Lower lobe of right lung (tissue), 2 donors: ENCODE measurements at regions not wholly inside any gene's neighbourhood (a gene's known extent, or its start where the extent isn't known, plus 50 kb on each side); places are given as distances from the start of the nearest gene placed in this dataset.
"Not testable (repeated sequence)": the region's sequence is repeated elsewhere in the genome, so short reads cannot be mapped to it uniquely, and the experiment has no call there.

Experiments used
- ATAC-seq, 2 donors: fragments of 200-7000 bp; cut with Tn5 transposase; one replicate each; pipeline ENCODE4 v1.9.1; 2020 to 2022; ENCODE audit warnings: mild to moderate bottlenecking in 2 of 2, moderate library complexity in 2 of 2
- DNase-seq: peaks from one replicate; pipeline ENCODE4 v3.0.0-alpha.2; 2020
- H3K27ac ChIP-seq: fragments of 200-600 bp; one replicate; pipeline ENCODE4 v1.8.0; 2022
- H3K27me3 ChIP-seq: fragments of 200-600 bp; one replicate; pipeline ENCODE4 v1.8.0; 2022; ENCODE audit warnings: low read depth
- H3K36me3 ChIP-seq: fragments of 200-600 bp; one replicate; pipeline ENCODE4 v1.8.0; 2022; ENCODE audit warnings: mild to moderate bottlenecking
- H3K4me1 ChIP-seq: fragments of 200-600 bp; one replicate; pipeline ENCODE4 v1.8.0; 2022
- H3K4me3 ChIP-seq: fragments of 200-600 bp; one replicate; pipeline ENCODE4 v1.8.0; 2022; ENCODE audit warnings: mild to moderate bottlenecking
- H3K9me3 ChIP-seq: fragments of 200-600 bp; one replicate; pipeline ENCODE4 v1.8.0; 2022
- intact Hi-C: fragments of 100-400 bp; cut with DNase I; formaldehyde crosslinking; loops from one replicate; pipeline ENCODE4 v1.11.0; 2022
- TF ChIP-seq, protein P1 (sequence below): fragments of 200-600 bp; IDR thresholded peaks from one replicate; pipeline ENCODE4 v1.8.0; 2022; ENCODE audit warnings: antibody characterized with exemption, mild to moderate bottlenecking
- donor health status: DM: no; HTN: yes; CAD: no; lungs with severe emphysema.

- H3K27ac ChIP-seq: no peak overlapping the region
- no peaks in the 10 kb centered on the region for H3K27me3 ChIP-seq
- peak; percentile 95 for ATAC-seq
- no peak overlapping the region for H3K4me3 ChIP-seq
- peak; percentile 50 for DNase-seq
- no peaks in the 10 kb centered on the region for H3K36me3 ChIP-seq
- intact Hi-C loops: no loop called here
- H3K4me1 ChIP-seq: peaks cover 17% of the 10 kb centered on the region
- TF ChIP-seq, protein P1, sequence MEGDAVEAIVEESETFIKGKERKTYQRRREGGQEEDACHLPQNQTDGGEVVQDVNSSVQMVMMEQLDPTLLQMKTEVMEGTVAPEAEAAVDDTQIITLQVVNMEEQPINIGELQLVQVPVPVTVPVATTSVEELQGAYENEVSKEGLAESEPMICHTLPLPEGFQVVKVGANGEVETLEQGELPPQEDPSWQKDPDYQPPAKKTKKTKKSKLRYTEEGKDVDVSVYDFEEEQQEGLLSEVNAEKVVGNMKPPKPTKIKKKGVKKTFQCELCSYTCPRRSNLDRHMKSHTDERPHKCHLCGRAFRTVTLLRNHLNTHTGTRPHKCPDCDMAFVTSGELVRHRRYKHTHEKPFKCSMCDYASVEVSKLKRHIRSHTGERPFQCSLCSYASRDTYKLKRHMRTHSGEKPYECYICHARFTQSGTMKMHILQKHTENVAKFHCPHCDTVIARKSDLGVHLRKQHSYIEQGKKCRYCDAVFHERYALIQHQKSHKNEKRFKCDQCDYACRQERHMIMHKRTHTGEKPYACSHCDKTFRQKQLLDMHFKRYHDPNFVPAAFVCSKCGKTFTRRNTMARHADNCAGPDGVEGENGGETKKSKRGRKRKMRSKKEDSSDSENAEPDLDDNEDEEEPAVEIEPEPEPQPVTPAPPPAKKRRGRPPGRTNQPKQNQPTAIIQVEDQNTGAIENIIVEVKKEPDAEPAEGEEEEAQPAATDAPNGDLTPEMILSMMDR: peak; percentile 94
- no peaks in the 10 kb centered on the region for H3K9me3 ChIP-seq
These were observed 96.9 kb upstream of the TANK start for GRCh38 chr2:161063157-161063945.

GRCh38 chr2:161063946-161064306, 96.3 kb upstream of the TANK start:
- no peaks in the 10 kb centered on the region for H3K9me3 ChIP-seq
- DNase-seq (no peak), ATAC-seq (peak in 1 of 2 donors; percentile 26)
- H3K4me1 ChIP-seq: peaks cover 17% of the 10 kb centered on the region
- no peaks in the 10 kb centered on the region for H3K27me3 ChIP-seq
- intact Hi-C loops: no loop called here
- no peak overlapping the region for H3K27ac ChIP-seq
- TF ChIP-seq, protein P1: peak; percentile 30
- no peak overlapping the region for H3K4me3 ChIP-seq
- no peaks in the 10 kb centered on the region for H3K36me3 ChIP-seq

GRCh38 chr2:161067846-161068350, 92.3 kb upstream of the TANK start:
- Histone ChIP-seq H3K36me3 (no peaks in the 10 kb centered on the region), H3K9me3 (no peaks in the 10 kb centered on the region), H3K4me1 (peaks cover 13% of the 10 kb centered on the region), H3K27me3 (no peaks in the 10 kb centered on the region), H3K27ac (no peak overlapping the region), H3K4me3 (no peak overlapping the region)
- TF ChIP-seq, protein P1: no peak
- DNase-seq: no peak
- no peak for ATAC-seq
- intact Hi-C loops: no loop called here

- no peaks in the 10 kb centered on the region for H3K9me3 ChIP-seq
- TF ChIP-seq, protein P1: no peak
- H3K36me3 ChIP-seq: no peaks in the 10 kb centered on the region
- H3K27ac ChIP-seq: no peak overlapping the region
- no peak for DNase-seq
- peaks cover 5% of the 10 kb centered on the region for H3K4me1 ChIP-seq
- H3K27me3 ChIP-seq: no peaks in the 10 kb centered on the region
- H3K4me3 ChIP-seq: no peak overlapping the region
- intact Hi-C loops: no loop called here
- ATAC-seq: no peak
These were observed 91.6 kb upstream of the TANK start for GRCh38 chr2:161068670-161069069.

- intact Hi-C loops: no loop called here
- Histone ChIP-seq H3K27me3 (no peaks in the 10 kb centered on the region), H3K4me3 (no peak overlapping the region), H3K27ac (no peak overlapping the region), H3K36me3 (no peaks in the 10 kb centered on the region), H3K4me1 (no peaks in the 10 kb centered on the region), H3K9me3 (no peaks in the 10 kb centered on the region)
- TF ChIP-seq, protein P1: no peak
- ATAC-seq (no peak), DNase-seq (no peak)
These were observed 89.3 kb upstream of the TANK start for GRCh38 chr2:161070693-161071479.

DNA sequence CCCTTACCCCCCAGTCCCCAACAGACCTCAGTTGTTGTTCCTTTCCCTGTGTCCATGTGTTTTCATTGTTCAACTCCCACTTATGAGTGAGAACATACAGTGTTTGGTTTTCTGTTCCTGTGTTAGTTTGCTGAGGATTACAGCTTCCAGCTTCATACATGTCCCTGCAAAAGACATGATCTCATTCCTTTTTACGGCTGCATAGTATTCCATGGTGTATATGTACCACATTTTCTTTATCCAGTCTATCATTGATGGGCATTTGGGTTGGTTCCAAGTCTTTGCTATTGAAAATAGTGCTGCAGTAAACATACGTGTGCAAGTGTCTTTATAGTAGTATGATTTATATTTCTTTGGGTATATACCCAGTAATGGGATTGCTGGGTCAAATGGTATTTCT, 87.8 kb upstream of the TANK start:
- H3K9me3 ChIP-seq, H3K27me3 ChIP-seq, DNase-seq, intact Hi-C loops, H3K27ac ChIP-seq, H3K4me3 ChIP-seq, ATAC-seq, H3K36me3 ChIP-seq: not testable (repeated sequence)
- peaks cover 10% of the 10 kb centered on the region for H3K4me1 ChIP-seq
